ENCODE measurements at regions not wholly inside any gene's neighbourhood (a gene's known extent, or its start where the extent isn't known, plus 50 kb on each side); places are given as distances from the start of the nearest gene placed in this dataset.

GRCh38 chr3:168212664-168213285, 117.1 kb upstream of the GOLIM4 start:
- no peak for DNase-seq

- DNase-seq = no peak
Measured at GRCh38 chr3:168205451-168205850, 109.7 kb upstream of the GOLIM4 start.

DNA sequence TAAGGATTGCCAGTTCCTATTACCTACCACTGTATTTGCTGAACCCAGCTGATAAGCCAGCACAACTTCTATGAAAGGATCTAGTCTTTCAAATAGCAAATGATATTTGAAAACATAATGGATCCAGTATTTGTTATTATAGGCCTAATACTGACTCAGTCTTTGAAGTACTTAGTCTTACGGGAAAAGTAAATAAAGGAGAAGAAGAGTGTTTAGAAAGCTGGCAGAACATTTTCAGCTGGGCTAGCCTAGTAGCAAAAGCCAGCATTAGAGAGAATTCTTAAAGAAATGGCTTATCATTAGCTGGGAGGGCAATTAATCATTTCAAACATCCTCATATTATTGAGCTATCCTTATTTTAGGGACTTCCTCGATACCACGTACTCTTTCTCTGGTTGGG, 101.4 kb upstream of the GOLIM4 start:
- no peak for DNase-seq

- DNase-seq = no peak
Measured at GRCh38 chr3:168191856-168192255, 96.1 kb upstream of the GOLIM4 start.

GRCh38 chr3:168187233-168187632, 91.5 kb upstream of the GOLIM4 start:
- no peak for DNase-seq

DNA sequence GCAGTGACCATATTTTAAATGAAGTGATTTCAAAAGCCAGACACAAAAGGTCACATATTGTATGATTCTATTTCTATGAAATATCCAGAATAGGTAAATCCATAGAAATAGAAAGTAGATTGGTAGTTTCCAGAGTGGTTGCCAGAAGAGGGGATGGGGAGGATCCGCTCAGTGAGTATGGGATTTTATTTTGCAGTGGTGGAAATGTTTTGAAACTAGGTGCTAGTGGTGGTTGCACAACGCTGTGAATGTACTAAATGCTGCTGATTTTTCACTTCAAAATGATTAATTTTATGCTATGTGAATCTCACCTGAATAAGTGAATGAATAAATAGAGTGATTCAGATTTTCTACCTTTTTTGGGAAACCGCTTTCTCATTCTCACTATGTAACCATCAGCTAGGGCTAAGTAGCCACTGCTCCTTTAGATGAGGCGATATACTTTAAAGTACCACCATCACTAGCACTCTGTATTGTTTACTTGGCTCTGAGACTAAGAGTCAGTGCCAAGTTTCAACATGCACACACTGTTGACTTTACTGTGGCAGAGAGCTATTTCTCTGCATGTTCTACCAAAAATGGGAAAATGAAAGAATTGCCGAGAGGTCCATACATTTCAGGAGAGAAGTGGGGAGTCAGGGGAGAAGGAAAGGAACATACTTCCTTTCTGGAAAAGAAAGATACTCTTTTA, 90.7 kb upstream of the GOLIM4 start:
- DNase-seq = no peak

DNA sequence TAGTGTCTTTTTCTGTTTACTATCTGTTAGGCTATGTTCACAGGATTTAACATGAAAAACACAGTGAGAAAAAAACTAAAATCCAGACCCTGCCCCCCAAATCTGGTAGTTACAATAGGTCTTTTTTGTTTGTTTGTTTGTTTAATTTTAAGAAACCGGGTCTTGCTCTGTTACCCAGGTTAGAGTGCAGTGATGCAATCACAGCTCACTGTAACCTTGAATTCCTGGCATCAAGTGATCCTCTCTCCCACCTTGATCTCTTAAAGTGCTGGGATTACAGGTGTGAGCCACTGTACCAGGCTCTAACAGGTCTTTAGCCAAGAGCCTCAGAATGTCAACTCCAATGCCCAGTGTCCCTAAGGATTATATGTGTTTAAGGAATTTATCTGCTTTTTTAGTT, 88.0 kb upstream of the GOLIM4 start:
- no peak for DNase-seq

- no peak for DNase-seq
Measured at GRCh38 chr3:168168743-168169142, 73.0 kb upstream of the GOLIM4 start.

GRCh38 chr3:168165390-168166269, 69.9 kb upstream of the GOLIM4 start:
- peak; percentile 84 for DNase-seq

DNA sequence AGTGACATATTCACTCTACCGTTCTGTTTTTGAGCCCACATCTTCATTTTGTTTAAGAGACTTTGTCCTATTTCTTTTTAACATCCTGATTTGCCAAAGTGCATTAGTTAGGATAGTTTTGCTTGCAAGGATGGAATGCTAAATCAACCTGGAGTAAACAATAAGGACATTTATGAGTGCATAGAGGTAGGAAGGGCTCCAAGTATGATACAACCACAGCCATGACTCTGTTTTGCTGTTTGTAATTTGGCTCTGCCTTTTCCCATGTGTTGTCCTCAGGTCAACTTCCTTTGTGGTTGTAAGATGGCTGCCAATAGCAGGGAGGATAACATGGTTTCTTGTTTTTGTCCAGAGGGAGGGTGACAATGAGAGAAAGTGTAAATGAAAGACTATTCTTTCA, 66.4 kb upstream of the GOLIM4 start:
- no peak for DNase-seq

- DNase-seq = no peak
Measured at GRCh38 chr3:168161696-168162095, 66.0 kb upstream of the GOLIM4 start.

DNA sequence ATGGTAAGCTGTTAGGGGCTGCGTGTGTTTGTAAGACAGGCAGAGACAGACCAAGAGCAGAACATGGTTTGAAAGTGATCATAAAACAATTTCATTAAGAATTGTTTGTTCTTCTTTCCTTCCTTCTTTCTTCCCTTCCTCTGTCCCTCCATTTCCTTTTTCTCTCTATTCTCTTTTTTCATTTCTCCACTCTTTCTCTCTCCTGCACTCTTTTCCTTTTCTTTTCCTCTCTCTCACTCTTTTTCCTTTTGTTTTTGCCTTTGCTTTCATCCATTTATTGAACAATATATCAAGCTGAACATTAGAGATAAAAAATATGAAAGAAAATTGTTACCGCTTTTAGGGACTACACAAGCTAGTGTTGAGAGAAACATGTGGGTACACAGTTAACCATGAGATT, 62.2 kb upstream of the GOLIM4 start:
- DNase-seq = no peak

- no peak for DNase-seq
Measured at GRCh38 chr3:168157099-168157700, 61.5 kb upstream of the GOLIM4 start.

DNA sequence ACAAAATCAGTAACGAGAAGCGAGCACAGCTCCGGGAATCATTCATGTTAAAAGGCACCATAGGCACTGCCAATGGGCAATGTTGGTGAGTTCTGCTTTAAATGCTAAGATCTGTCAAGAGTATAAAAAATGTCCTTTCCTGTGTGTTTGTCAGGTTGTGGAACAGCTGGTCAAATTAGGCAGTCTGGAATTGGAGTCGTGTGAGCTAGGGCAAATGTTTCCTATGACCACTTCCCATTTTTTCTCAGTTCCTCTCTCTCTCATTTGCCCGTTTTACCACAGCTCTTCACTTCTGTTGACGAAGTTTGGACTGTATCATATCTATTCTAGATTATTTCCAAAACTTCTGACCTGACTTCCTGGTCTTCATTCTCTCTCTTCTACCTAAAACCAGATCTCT, 60.8 kb upstream of the GOLIM4 start:
- no peak for DNase-seq

- no peak for DNase-seq
Measured at GRCh38 chr3:168155303-168155702, 59.6 kb upstream of the GOLIM4 start.

DNA sequence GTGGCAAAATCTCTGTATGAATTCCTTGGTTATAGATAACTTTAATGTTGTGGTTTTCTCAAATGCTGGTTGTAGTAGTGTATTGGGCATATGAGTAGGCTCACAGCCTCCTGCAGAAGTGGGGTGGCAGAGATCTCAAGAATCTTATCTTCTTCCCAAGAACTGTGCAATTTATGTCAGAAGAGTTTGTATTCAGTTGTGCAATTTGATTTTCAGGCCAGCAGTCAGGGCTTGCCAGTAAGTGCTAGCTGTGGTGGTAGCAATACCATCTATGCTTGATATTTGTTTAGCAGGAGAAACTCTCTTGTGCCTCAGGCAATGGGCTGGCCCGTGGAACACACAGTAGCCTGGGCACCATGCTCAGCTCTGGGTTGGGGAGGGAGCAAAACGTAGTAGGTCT, 58.4 kb upstream of the GOLIM4 start:
- DNase-seq = no peak

- no peak for DNase-seq
Measured at GRCh38 chr3:168152149-168152548, 56.4 kb upstream of the GOLIM4 start.
